ENCODE measurements at regions not wholly inside any gene's neighbourhood (a gene's known extent, or its start where the extent isn't known, plus 50 kb on each side); places are given as distances from the start of the nearest gene placed in this dataset.

DNA sequence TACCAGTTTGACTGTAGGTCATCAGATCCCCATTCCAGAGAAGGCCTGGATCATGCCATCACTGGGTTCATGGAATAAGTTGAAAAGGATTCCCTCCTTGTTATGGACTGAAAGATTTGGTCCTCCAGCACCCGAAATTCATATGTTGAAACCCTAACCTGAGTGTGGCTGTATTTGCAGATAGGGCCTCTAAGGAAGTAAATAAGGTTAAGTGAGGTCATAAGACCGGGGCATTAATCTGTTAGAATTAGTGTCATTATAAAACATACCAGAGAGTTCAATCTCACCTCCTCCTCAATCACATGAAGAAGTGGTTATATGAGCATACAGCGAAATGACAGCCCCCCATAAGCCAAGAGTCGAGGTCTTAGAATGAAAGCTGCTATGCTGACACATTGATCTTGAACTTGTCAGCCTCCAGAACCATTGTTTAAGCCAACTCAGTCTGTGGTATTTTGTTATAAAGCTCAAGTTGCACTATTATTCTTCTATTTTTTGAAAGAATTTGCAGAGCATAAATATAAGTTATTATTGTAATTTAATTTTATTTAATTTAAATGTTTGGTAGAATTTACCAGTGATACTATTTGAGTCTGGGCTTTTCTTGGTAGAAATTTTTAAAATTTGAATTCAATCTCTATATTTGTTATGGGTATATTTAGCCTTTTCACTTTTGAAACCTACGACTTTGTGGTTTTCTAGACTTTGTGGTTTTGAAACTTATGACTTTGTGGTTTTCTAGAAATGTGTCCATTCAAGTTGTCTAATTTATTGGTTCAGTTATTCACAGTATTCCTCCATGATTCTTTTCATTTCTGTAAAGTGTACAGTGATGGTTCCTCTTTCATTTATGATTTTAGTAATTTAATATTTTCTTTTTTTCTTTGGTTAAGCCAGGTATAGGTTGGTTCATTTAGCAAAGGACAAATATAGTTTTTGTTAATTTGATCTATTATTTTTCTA, 1206.7 kb upstream of the CDH2 start:
- TF ChIP-seq, protein P1, sequence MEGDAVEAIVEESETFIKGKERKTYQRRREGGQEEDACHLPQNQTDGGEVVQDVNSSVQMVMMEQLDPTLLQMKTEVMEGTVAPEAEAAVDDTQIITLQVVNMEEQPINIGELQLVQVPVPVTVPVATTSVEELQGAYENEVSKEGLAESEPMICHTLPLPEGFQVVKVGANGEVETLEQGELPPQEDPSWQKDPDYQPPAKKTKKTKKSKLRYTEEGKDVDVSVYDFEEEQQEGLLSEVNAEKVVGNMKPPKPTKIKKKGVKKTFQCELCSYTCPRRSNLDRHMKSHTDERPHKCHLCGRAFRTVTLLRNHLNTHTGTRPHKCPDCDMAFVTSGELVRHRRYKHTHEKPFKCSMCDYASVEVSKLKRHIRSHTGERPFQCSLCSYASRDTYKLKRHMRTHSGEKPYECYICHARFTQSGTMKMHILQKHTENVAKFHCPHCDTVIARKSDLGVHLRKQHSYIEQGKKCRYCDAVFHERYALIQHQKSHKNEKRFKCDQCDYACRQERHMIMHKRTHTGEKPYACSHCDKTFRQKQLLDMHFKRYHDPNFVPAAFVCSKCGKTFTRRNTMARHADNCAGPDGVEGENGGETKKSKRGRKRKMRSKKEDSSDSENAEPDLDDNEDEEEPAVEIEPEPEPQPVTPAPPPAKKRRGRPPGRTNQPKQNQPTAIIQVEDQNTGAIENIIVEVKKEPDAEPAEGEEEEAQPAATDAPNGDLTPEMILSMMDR (IDR thresholded peaks at IDR 0.05) = no peak
- TF ChIP-seq NFE2L2 (conservative IDR thresholded peaks at IDR 0.05; ENCODE audit: low read length) (no peak), EP300 (IDR thresholded peaks at IDR 0.05) (no peak), POLR2A (IDR thresholded peaks at IDR 0.05; ENCODE audit: low read length) (no peak), CBX2 (IDR thresholded peaks at IDR 0.05; ENCODE audit: borderline replicate concordance, low read depth) (no peak)
